ENCODE measurements at regions not wholly inside any gene's neighbourhood (a gene's known extent, or its start where the extent isn't known, plus 50 kb on each side); places are given as distances from the start of the nearest gene placed in this dataset.

- H3K79me2 ChIP-seq (ENCODE audit: insufficient read depth, low read length) = no peaks in the 10 kb centered on the region
- H3K36me3 ChIP-seq (ENCODE audit: low read length) = no peaks in the 10 kb centered on the region
- 0 out of 2 replicates have a peak, but pooled peaks cover 4% of the 10 kb centered on the region for H3K9me3 ChIP-seq (ENCODE audit: insufficient read depth, low read length)
- no peak overlapping the region for H3K4me3 ChIP-seq (ENCODE audit: insufficient read depth, low read length, poor library complexity, severe bottlenecking)
- H3K4me2 ChIP-seq (ENCODE audit: low read depth, low read length, poor library complexity, severe bottlenecking) = no peak overlapping the region
- no peak overlapping the region for H2AFZ ChIP-seq (ENCODE audit: low read depth, low read length, severe bottlenecking)
- no peaks in the 10 kb centered on the region for H3K9me2 ChIP-seq (replicated peaks; ENCODE audit: insufficient read depth, low read length)
- no peak for TF ChIP-seq CTCF (IDR thresholded peaks at IDR 0.05; ENCODE audit: insufficient read depth, low read length, poor library complexity, severe bottlenecking)
- TF ChIP-seq EZH2phosphoT487 (conservative IDR thresholded peaks at IDR 0.05; ENCODE audit: low read length) = no peak
- no peaks in the 10 kb centered on the region for H3K27me3 ChIP-seq (ENCODE audit: low read length)
- no peaks in the 10 kb centered on the region for H4K20me1 ChIP-seq (ENCODE audit: low read depth, low read length)
- no peak overlapping the region for H3K9ac ChIP-seq (ENCODE audit: low read length)
- no peak overlapping the region for H3K27ac ChIP-seq (ENCODE audit: low read depth, low read length)
- no peaks in the 10 kb centered on the region for H3F3A ChIP-seq (ENCODE audit: insufficient read depth)
Measured at GRCh38 chr2:61750624-61751023, 103.2 kb downstream of the FAM161A start.

- Histone ChIP-seq H3K4me2 (ENCODE audit: low read depth, low read length, poor library complexity, severe bottlenecking) (no peak overlapping the region), H3K9me2 (replicated peaks; ENCODE audit: insufficient read depth, low read length) (no peaks in the 10 kb centered on the region), H3K79me2 (ENCODE audit: insufficient read depth, low read length) (no peaks in the 10 kb centered on the region), H3K4me3 (ENCODE audit: insufficient read depth, low read length, poor library complexity, severe bottlenecking) (no peak overlapping the region), H3K9me3 (ENCODE audit: insufficient read depth, low read length) (no peaks in the 10 kb centered on the region), H3K27me3 (ENCODE audit: low read length) (no peaks in the 10 kb centered on the region), H3K36me3 (ENCODE audit: low read length) (no peaks in the 10 kb centered on the region), H2AFZ (ENCODE audit: low read depth, low read length, severe bottlenecking) (no peak overlapping the region), H3K9ac (ENCODE audit: low read length) (no peak overlapping the region), H3K27ac (ENCODE audit: low read depth, low read length) (no peak overlapping the region), H3F3A (ENCODE audit: insufficient read depth) (no peaks in the 10 kb centered on the region), H4K20me1 (ENCODE audit: low read depth, low read length) (no peaks in the 10 kb centered on the region)
- TF ChIP-seq EZH2phosphoT487 (conservative IDR thresholded peaks at IDR 0.05; ENCODE audit: low read length) (no peak), CTCF (IDR thresholded peaks at IDR 0.05; ENCODE audit: insufficient read depth, low read length, poor library complexity, severe bottlenecking) (no peak)
Measured at GRCh38 chr2:61742955-61743354, 110.9 kb downstream of the FAM161A start.

GRCh38 chr2:61737841-61738240, 116.0 kb downstream of the FAM161A start:
- no peak overlapping the region for H3K4me2 ChIP-seq (ENCODE audit: low read depth, low read length, poor library complexity, severe bottlenecking)
- no peaks in the 10 kb centered on the region for H4K20me1 ChIP-seq (ENCODE audit: low read depth, low read length)
- no peak overlapping the region for H3K9ac ChIP-seq (ENCODE audit: low read length)
- no peaks in the 10 kb centered on the region for H3F3A ChIP-seq (ENCODE audit: insufficient read depth)
- no peaks in the 10 kb centered on the region for H3K27me3 ChIP-seq (ENCODE audit: low read length)
- no peak overlapping the region for H3K27ac ChIP-seq (ENCODE audit: low read depth, low read length)
- no peak overlapping the region for H2AFZ ChIP-seq (ENCODE audit: low read depth, low read length, severe bottlenecking)
- TF ChIP-seq CTCF (IDR thresholded peaks at IDR 0.05; ENCODE audit: insufficient read depth, low read length, poor library complexity, severe bottlenecking) (no peak), EZH2phosphoT487 (conservative IDR thresholded peaks at IDR 0.05; ENCODE audit: low read length) (no peak)
- no peaks in the 10 kb centered on the region for H3K9me3 ChIP-seq (ENCODE audit: insufficient read depth, low read length)
- H3K79me2 ChIP-seq (ENCODE audit: insufficient read depth, low read length) = no peaks in the 10 kb centered on the region
- H3K36me3 ChIP-seq (ENCODE audit: low read length) = no peaks in the 10 kb centered on the region
- no peak overlapping the region for H3K4me3 ChIP-seq (ENCODE audit: insufficient read depth, low read length, poor library complexity, severe bottlenecking)
- no peaks in the 10 kb centered on the region for H3K9me2 ChIP-seq (replicated peaks; ENCODE audit: insufficient read depth, low read length)
